Hepatocyte (in vitro differentiated cells): ENCODE measurements at regions not wholly inside any gene's neighbourhood (a gene's known extent, or its start where the extent isn't known, plus 50 kb on each side); places are given as distances from the start of the nearest gene placed in this dataset.
"Not testable (repeated sequence)": the region's sequence is repeated elsewhere in the genome, so short reads cannot be mapped to it uniquely, and the experiment has no call there.

Source experiments
- EZH2phosphoT487 ChIP-seq: fragments of 200-600 bp; sonication (generic); IDR thresholded peaks from one replicate; pipeline ENCODE4 v1.6.1; 2018; ENCODE audit warnings: antibody characterized with exemption, mild to moderate bottlenecking, low read depth, moderate library complexity; ENCODE audit not compliant: unreplicated experiment, severe bottlenecking
- TF ChIP-seq, protein P1 (sequence below): fragments of 200-600 bp; sonication (generic); IDR thresholded peaks from 2 replicates; pipeline ENCODE4 v1.5.1; 2016; ENCODE audit warnings: antibody characterized with exemption, mild to moderate bottlenecking; ENCODE audit not compliant: poor library complexity

DNA sequence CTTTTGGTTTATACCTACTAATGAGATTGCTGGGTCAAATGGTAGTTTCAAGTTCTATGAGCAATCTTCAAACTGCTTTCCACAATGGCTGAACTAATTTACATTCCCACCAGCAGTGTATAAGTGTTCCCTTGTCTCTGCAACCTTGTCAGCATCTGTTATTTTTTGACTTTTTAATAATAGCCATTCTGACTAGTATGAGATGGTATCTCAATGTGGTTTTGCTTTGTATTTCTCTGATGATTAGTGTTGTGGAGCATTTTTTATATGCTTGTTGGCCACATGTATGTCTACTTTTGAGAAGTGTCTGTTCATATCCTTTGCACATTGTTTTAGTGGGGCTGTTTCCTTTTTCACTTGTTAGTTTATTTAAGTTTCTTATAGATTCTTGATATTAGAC, 449.3 kb upstream of the ATP11B start:
- TF ChIP-seq, protein P1, sequence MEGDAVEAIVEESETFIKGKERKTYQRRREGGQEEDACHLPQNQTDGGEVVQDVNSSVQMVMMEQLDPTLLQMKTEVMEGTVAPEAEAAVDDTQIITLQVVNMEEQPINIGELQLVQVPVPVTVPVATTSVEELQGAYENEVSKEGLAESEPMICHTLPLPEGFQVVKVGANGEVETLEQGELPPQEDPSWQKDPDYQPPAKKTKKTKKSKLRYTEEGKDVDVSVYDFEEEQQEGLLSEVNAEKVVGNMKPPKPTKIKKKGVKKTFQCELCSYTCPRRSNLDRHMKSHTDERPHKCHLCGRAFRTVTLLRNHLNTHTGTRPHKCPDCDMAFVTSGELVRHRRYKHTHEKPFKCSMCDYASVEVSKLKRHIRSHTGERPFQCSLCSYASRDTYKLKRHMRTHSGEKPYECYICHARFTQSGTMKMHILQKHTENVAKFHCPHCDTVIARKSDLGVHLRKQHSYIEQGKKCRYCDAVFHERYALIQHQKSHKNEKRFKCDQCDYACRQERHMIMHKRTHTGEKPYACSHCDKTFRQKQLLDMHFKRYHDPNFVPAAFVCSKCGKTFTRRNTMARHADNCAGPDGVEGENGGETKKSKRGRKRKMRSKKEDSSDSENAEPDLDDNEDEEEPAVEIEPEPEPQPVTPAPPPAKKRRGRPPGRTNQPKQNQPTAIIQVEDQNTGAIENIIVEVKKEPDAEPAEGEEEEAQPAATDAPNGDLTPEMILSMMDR, result not testable (repeated sequence)
- TF ChIP-seq EZH2phosphoT487, result not testable (repeated sequence)
